Nephron progenitor cell (in vitro differentiated cells): ENCODE measurements at regions not wholly inside any gene's neighbourhood (a gene's known extent, or its start where the extent isn't known, plus 50 kb on each side); places are given as distances from the start of the nearest gene placed in this dataset.
"Not testable (repeated sequence)": the region's sequence is repeated elsewhere in the genome, so short reads cannot be mapped to it uniquely, and the experiment has no call there.

Source experiments
- DNase-seq: peaks from one replicate; pipeline ENCODE4 v3.0.0; 2021
- H3K27ac Mint-ChIP-seq: 2 replicates; pipeline ENCODE4 v1.8.0; 2021; ENCODE audit warnings: mild to moderate bottlenecking, moderate library complexity, mixed read lengths
- H3K27me3 Mint-ChIP-seq: 2 replicates; pipeline ENCODE4 v1.8.0; 2021; ENCODE audit warnings: mild to moderate bottlenecking, low read depth, mixed read lengths; ENCODE audit not compliant: poor library complexity
- H3K36me3 Mint-ChIP-seq: 2 replicates; pipeline ENCODE4 v1.8.0; 2021; ENCODE audit warnings: low read depth, mixed read lengths
- H3K4me1 Mint-ChIP-seq: 2 replicates; pipeline ENCODE4 v1.8.0; 2021; ENCODE audit warnings: mixed read lengths
- H3K4me3 Mint-ChIP-seq: 2 replicates; pipeline ENCODE4 v1.8.0; 2021; ENCODE audit warnings: mild to moderate bottlenecking, moderate library complexity, mixed read lengths
- H3K9me3 Mint-ChIP-seq: 2 replicates; pipeline ENCODE4 v1.8.0; 2021; ENCODE audit warnings: mild to moderate bottlenecking, moderate library complexity, mixed read lengths
- TF ChIP-seq, protein P1 (sequence below): fragments of 200-600 bp; sonication (generic); IDR thresholded peaks from 2 replicates; pipeline ENCODE4 v1.5.0; 2021; ENCODE audit warnings: antibody characterized with exemption

DNA sequence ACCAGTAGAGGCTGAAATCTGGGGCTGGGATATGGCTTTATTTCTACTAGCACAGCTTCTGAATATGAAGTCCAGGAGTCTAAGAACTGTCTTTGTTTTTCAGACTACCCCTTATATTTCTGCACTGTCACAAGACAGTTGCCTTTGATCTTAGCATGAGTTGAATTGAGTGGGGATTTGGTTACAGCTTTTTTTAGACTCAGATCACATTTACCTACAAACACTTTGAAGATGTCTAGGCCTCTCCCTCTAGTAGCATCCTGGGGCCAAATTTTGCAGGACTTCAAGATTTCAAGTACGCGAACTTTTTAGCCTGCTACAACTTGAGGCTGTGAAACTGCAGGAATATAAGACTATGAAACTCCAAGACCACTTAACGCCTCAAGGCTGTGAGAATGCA, 240.2 kb downstream of the NEBL start:
- DNase-seq: no peak
- TF ChIP-seq, protein P1, sequence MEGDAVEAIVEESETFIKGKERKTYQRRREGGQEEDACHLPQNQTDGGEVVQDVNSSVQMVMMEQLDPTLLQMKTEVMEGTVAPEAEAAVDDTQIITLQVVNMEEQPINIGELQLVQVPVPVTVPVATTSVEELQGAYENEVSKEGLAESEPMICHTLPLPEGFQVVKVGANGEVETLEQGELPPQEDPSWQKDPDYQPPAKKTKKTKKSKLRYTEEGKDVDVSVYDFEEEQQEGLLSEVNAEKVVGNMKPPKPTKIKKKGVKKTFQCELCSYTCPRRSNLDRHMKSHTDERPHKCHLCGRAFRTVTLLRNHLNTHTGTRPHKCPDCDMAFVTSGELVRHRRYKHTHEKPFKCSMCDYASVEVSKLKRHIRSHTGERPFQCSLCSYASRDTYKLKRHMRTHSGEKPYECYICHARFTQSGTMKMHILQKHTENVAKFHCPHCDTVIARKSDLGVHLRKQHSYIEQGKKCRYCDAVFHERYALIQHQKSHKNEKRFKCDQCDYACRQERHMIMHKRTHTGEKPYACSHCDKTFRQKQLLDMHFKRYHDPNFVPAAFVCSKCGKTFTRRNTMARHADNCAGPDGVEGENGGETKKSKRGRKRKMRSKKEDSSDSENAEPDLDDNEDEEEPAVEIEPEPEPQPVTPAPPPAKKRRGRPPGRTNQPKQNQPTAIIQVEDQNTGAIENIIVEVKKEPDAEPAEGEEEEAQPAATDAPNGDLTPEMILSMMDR: no peak
- Mint-ChIP-seq H3K9me3 (no peaks in the 10 kb centered on the region), H3K36me3 (no peaks in the 10 kb centered on the region), H3K27me3 (no peaks in the 10 kb centered on the region), H3K4me3 (no peak overlapping the region), H3K4me1 (peaks cover 11% of the 10 kb centered on the region), H3K27ac (no peak overlapping the region)

DNA sequence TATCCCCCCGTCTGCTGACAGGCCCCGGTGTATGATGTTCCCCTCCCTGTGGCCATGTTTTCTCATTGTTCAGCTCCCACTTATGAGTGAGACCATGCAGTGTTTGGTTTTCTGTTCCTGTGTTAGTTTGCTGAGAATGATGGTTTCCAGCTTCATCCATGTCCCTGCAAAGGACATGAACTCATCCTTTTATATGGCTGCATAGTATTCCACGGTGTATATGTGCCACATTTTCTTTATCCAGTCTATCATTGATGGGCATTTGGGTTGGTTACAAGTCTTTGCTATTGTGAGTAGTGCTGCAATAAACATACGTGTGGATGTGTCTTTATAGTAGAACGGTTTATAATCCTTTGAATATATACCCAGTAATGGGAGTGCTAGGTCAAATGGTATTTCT, 244.7 kb downstream of the NEBL start:
- H3K9me3 Mint-ChIP-seq, H3K36me3 Mint-ChIP-seq, H3K27me3 Mint-ChIP-seq, H3K4me1 Mint-ChIP-seq, H3K4me3 Mint-ChIP-seq, DNase-seq, H3K27ac Mint-ChIP-seq: not testable (repeated sequence)

DNA sequence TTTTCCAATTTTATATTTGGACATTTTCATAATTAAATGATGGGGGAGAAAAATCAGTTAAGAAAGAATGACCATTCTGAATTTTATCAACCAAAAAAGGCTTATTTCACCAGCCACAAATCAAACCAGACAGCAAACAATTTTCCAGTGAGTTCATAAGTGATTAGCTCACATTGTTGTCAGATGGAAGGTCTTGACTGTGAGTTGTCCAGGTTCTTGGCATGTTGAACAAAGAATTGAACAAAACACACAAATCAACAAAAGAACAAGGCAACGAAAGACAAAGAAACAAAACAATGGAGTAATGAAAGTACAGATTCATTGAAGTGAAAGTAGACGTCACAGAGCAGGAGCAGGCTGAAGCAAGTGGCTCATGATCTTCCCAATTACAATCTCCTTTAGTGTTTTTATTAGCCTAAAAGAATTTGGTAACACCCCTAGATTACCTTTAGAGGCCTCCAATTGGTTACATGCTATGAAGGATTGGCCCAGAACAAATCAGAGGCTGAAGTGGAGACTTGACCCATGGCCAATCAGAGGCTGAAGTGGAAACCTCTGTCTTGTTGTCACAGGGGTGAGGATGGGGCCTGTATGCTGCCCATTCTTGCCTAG, 248.7 kb downstream of the NEBL start:
- TF ChIP-seq, protein P1: no peak
- no peak overlapping the region for H3K4me3 Mint-ChIP-seq
- no peaks in the 10 kb centered on the region for H3K36me3 Mint-ChIP-seq
- no peaks in the 10 kb centered on the region for H3K9me3 Mint-ChIP-seq
- DNase-seq: no peak
- no peaks in the 10 kb centered on the region for H3K27me3 Mint-ChIP-seq
- H3K4me1 Mint-ChIP-seq: peaks cover 5% of the 10 kb centered on the region
- no peak overlapping the region for H3K27ac Mint-ChIP-seq

DNA sequence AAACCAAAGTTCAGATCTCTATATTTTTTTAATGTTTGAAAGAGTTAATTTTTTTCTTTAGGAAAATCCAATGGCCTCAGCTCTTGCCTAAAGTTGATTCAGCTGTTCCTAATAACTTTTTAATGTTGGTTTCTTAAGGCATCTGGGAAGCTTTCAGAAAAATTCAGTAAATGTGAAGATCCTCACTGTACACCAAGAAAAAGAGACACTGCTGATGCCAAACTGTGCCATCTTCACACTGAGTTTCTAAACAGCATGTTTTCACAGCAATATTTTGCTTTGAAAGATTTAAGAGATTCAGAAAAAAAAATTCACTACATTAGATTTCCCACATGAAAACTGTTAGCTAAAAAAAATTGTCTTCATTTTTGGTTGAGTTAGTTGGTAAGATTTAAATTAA, 249.4 kb downstream of the NEBL start:
- TF ChIP-seq, protein P1: no peak
- Mint-ChIP-seq H3K9me3 (no peaks in the 10 kb centered on the region), H3K4me1 (peaks cover 5% of the 10 kb centered on the region), H3K4me3 (no peak overlapping the region), H3K27me3 (no peaks in the 10 kb centered on the region), H3K27ac (no peak overlapping the region), H3K36me3 (no peaks in the 10 kb centered on the region)
- no peak for DNase-seq

DNA sequence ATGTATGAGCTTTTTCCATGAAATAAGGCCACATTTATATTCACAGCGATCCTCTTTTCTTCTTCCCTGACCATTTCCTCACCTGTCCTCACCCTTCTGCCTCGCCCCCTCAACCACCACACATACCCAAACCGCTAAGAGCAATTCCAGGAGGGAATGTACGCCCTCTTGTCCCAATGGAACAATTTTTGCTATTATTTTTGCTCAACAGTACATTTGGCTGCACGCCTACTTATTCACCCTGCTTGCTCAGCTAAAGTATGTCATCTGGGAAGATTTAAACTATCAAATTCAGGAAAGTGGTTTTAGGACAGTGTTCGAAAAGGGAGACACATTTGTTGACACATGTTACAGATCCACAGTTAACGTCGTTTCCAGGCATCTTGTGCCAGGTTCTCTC, 252.7 kb downstream of the NEBL start:
- Mint-ChIP-seq H3K4me1 (peaks cover 5% of the 10 kb centered on the region), H3K36me3 (no peaks in the 10 kb centered on the region), H3K27me3 (no peaks in the 10 kb centered on the region), H3K9me3 (no peaks in the 10 kb centered on the region), H3K27ac (no peak overlapping the region), H3K4me3 (no peak overlapping the region)
- TF ChIP-seq, protein P1: no peak
- DNase-seq: no peak

DNA sequence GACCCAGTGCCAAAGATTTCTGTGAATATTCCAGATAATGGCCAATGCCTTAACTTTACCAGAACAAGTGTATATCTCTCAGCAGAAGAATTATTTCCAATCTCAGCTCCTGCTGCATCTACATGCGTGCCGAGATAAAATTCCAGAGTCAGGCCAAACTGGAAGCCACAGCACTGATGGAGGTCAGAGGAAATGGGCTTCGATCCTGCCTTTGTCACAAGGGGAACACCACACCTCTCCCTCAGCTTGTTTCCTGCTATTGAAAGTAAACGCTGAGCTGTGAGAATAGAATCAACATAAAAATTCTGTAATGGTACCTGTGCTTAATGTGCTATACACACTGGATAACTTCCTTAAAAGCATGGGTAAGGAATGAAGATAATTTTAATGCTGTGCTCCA, 255.5 kb downstream of the NEBL start:
- Mint-ChIP-seq H3K4me3 (no peak overlapping the region), H3K27me3 (no peaks in the 10 kb centered on the region), H3K27ac (no peak overlapping the region), H3K9me3 (no peaks in the 10 kb centered on the region), H3K4me1 (peaks cover 5% of the 10 kb centered on the region), H3K36me3 (no peaks in the 10 kb centered on the region)
- TF ChIP-seq, protein P1: no peak
- DNase-seq: no peak
